ENCODE measurements at regions not wholly inside any gene's neighbourhood (a gene's known extent, or its start where the extent isn't known, plus 50 kb on each side); places are given as distances from the start of the nearest gene placed in this dataset.
A peak's percentile ranks its signal among the peaks of the same experiment; 100 is the strongest.

DNA sequence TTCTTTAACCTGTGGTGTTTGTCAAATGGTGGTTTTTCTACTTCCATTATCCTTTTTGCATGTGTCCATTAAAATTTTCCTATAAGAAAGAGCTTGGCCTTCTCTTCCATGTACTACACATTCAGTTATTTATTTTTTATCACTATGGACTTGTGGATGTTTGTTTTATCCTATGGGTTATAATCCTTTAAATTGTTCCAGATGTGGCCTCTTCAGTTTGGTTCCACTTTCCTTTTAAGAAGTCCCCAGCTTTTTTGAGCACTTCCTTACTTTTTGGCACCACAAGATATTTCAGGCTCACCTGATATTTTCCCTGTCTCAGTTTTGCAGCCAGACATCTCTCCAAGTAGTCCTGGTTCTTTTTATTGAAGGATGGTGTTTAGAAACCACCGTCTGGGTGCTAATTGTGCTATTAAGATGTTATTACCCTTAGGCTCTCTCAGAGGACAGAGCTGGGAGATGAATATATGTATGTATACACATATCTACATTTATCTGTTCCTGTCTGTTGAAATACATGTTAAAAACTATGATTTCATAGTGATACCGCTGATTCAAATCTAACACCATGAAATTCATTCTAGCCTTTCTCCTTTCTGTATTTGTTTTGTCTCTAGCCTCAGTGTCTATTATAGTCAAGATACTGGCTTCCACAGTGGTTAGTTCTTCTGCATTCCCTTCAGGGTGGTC lies 408.5 kb upstream of the RGS6 start:
- no peak overlapping the region for H3K4me3 ChIP-seq (replicated peaks; ENCODE audit: low read depth, low read length)
- no peak for DNase-seq (ENCODE audit: low read depth)
- no peak for TF ChIP-seq CTCF (IDR thresholded peaks at IDR 0.05; ENCODE audit: low read length, missing control alignments)

DNA sequence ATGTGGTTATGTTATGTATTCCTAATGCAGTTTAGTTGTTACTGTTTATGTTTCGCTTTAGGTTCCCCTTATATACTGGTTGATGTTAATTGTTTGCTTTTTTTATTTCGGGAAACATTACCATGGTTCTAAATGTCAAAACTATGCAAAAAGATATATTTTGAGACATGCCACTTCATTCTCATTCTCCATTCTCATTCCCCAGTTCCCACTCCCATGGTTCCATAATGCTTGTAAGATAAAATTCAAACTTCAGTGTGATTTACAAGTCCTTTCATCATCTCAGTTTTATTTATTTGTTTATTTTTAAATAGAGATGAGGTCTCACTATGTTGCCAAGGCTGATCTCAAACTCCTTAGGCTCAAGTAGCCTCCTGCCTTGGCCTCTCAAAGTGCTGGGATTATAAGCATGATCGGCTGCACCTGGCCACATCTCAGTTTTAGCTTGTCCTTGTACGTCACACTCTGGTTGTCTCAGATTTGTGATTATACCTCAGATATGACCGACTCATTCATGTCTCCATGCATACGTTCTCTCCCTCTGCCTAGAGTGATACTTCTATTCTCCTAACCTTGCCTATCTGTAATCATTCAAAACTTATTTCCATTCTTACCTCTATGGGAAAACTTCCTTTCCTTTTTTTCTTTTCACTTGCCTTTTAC lies 407.8 kb upstream of the RGS6 start:
- TF ChIP-seq CTCF (IDR thresholded peaks at IDR 0.05; ENCODE audit: low read length, missing control alignments), result no peak
- DNase-seq (ENCODE audit: low read depth), result no peak

GRCh38 chr14:71525663-71526221 lies 406.5 kb upstream of the RGS6 start:
- no peak for DNase-seq (ENCODE audit: low read depth)
- H3K4me3 ChIP-seq (replicated peaks; ENCODE audit: low read depth, low read length), result no peak overlapping the region
- TF ChIP-seq CTCF (IDR thresholded peaks at IDR 0.05; ENCODE audit: low read length, missing control alignments), result no peak

More for the DNA sequence above, 407.8 kb upstream of the RGS6 start:
- H3K4me3 ChIP-seq (replicated peaks; ENCODE audit: low read depth, low read length), result no peak overlapping the region

DNA sequence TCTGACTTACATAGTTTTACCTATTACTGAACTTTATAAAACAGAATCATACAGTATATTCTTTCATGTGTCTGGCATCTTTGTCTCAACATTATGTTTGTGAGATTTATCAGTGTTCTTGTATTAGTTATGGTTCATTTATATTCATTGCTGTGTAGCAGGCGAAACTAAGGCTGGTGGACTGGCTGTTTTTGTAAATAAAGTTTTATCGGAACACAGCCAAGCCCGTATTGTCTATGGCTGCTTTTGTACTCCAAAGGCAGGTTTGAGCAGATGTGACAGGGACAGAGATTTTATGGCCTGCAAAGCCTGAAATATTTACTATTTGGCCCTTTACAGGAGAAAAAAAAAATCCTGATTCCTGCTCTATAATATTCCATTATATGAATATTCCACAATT lies 405.8 kb upstream of the RGS6 start:
- H3K4me3 ChIP-seq (replicated peaks; ENCODE audit: low read depth, low read length), result no peak overlapping the region
- DNase-seq (ENCODE audit: low read depth), result no peak
- TF ChIP-seq CTCF (IDR thresholded peaks at IDR 0.05; ENCODE audit: low read length, missing control alignments), result no peak

GRCh38 chr14:71527838-71528237 lies 404.4 kb upstream of the RGS6 start:
- no peak for DNase-seq (ENCODE audit: low read depth)
- TF ChIP-seq CTCF (IDR thresholded peaks at IDR 0.05; ENCODE audit: low read length, missing control alignments), result no peak
- H3K4me3 ChIP-seq (replicated peaks; ENCODE audit: low read depth, low read length), result peak overlapping the region; percentile 0

DNA sequence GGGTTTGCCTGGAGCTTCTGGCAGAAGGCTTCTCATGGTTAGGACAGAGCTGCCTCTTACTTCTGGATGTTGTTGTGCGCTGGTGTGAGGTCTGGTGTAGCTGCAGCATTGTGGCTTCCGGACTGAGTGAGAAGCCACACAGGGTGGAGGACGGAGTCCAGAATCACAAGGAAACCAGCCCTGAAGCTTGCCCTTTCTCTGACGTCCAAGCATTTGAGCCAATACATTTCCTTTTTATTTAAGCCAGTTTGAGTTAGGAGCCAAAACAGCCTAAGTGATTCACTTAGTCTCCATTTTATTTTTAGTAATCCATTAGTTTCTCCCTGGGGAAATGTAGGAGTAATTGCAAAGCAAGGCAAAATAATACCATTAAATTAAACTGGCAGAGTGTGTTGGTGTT lies 402.4 kb upstream of the RGS6 start:
- TF ChIP-seq CTCF (IDR thresholded peaks at IDR 0.05; ENCODE audit: low read length, missing control alignments), result no peak
- no peak overlapping the region for H3K4me3 ChIP-seq (replicated peaks; ENCODE audit: low read depth, low read length)
- DNase-seq (ENCODE audit: low read depth), result peak; percentile 69

All from fibroblast of pulmonary artery (primary cell).